A549 (cell line): ENCODE measurements at regions not wholly inside any gene's neighbourhood (a gene's known extent, or its start where the extent isn't known, plus 50 kb on each side); places are given as distances from the start of the nearest gene placed in this dataset.
A peak's percentile ranks its signal among the peaks of the same experiment; 100 is the strongest.

Experiments used
- ATAC-seq, 2 experiments: fragments of 200-7000 bp in 1 of 2; fragments of >200 bp in 1 of 2; cut with Nextera tagmentation in 1 of 2; cut with Tn5 transposase in 1 of 2; 3 replicates each; pipeline versions ENCODE4 v1.8.0 to v1.9.1; 2018 to 2020; ENCODE audit warnings: mild to moderate bottlenecking in 1 of 2, moderate library complexity in 1 of 2
- CTCF ChIA-PET: fragments of 300-600 bp; sonication (Branson Sonifier 250); formaldehyde crosslinking; extraction: SDS; loops from one replicate; lab custom pipeline; 2021; ENCODE audit warnings: antibody characterized with exemption, inconsistent platforms; lab: Yijun Ruan, JAX
- POLR2A ChIA-PET: fragments of 350-600 bp; formaldehyde crosslinking; extraction: SDS; loops from one replicate; lab custom pipeline; 2021; ENCODE audit warnings: antibody characterized with exemption, inconsistent platforms; lab: Yijun Ruan, JAX
- DNase-seq, 2 experiments: peaks; one replicate each; pipeline versions ENCODE4 v3.0.0 to v3.0.0-alpha.2; 2011 to 2016; ENCODE audit warnings: low read depth in 1 of 2, low spot score in 1 of 2
- FAIRE-seq: peaks from 2 replicates; lab custom pipeline; 2011; peaks lifted over from hg19 to GRCh38; lab: Jason Lieb, UNC
- H3K27ac ChIP-seq, 2 experiments: fragments of >200 bp; sonication (Bioruptor Twin); formaldehyde crosslinking; 3 replicates each; pipeline ENCODE4 v1.5.1; 2016 to 2017
- H3K4me1 ChIP-seq: fragments of >200 bp; sonication (Bioruptor Twin); formaldehyde crosslinking; 3 replicates; pipeline ENCODE4 v1.6.1; 2016
- H3K4me2 ChIP-seq: fragments of >200 bp; sonication (Bioruptor Twin); formaldehyde crosslinking; 3 replicates; pipeline ENCODE4 v1.6.1; 2016
- H3K4me3 ChIP-seq: fragments of >200 bp; sonication (Bioruptor Twin); formaldehyde crosslinking; 3 replicates; pipeline ENCODE4 v1.5.1; 2016
- H3K9me3 ChIP-seq: fragments of >200 bp; sonication (Bioruptor Twin); formaldehyde crosslinking; 3 replicates; pipeline ENCODE4 v1.6.1; 2016
- BHLHE40 ChIP-seq: IDR thresholded peaks from 2 replicates; pipeline ENCODE4 v1.6.1; 2012; ENCODE audit warnings: low read depth, low read length, inconsistent platforms
- CHD4 ChIP-seq: fragments of 200-600 bp; sonication (generic); IDR thresholded peaks from 2 replicates; pipeline ENCODE4 v1.6.1; 2016; ENCODE audit warnings: antibody characterized with exemption, mild to moderate bottlenecking, borderline replicate concordance
- E2F6 ChIP-seq: IDR thresholded peaks from 2 replicates; pipeline ENCODE4 v1.6.1; 2012; ENCODE audit warnings: low read depth, borderline replicate concordance
- EHF ChIP-seq: fragments of 250-450 bp; sonication (Bioruptor Pico); IDR thresholded peaks from 2 replicates; pipeline ENCODE4 v1.5.0; 2020; ENCODE audit warnings: mild to moderate bottlenecking
- EHMT2 ChIP-seq: fragments of 200-600 bp; sonication (generic); IDR thresholded peaks from 2 replicates; pipeline ENCODE4 v1.6.1; 2016; ENCODE audit warnings: antibody characterized with exemption, low read depth, mild to moderate bottlenecking, moderate library complexity
- EP300 ChIP-seq, 2 experiments: fragments of >200 bp; sonication (Bioruptor Twin); formaldehyde crosslinking; IDR thresholded peaks; 2 replicates in 1 of 2; 3 replicates in 1 of 2; pipeline ENCODE4 v1.6.1; 2016 to 2017
- FOSL2 ChIP-seq, 2 experiments: fragments of 450-650 bp in 1 of 2; fragments of >200 bp in 1 of 2; sonication (Bioruptor Twin) in 1 of 2; formaldehyde crosslinking; IDR thresholded peaks; 2 replicates each; pipeline versions ENCODE4 v1.5.0 to v1.6.1; 2016 to 2020; ENCODE audit warnings: mild to moderate bottlenecking in 1 of 2, moderate library complexity in 1 of 2
- HES2 ChIP-seq: fragments of >200 bp; sonication (Bioruptor Twin); formaldehyde crosslinking; IDR thresholded peaks from 2 replicates; pipeline ENCODE4 v1.6.1; 2016
- HOXA7 ChIP-seq: fragments of 250-450 bp; sonication (Bioruptor Pico); IDR thresholded peaks from 2 replicates; pipeline ENCODE4 v1.5.0; 2020; ENCODE audit warnings: mild to moderate bottlenecking, moderate library complexity
- HOXB13 ChIP-seq: fragments of 250-450 bp; sonication (Bioruptor Pico); IDR thresholded peaks from 2 replicates; pipeline ENCODE4 v1.5.0; 2020; ENCODE audit warnings: low read depth, mild to moderate bottlenecking, moderate library complexity
- HOXB5 ChIP-seq: fragments of 250-450 bp; sonication (Bioruptor Pico); IDR thresholded peaks from 2 replicates; pipeline ENCODE4 v1.5.0; 2020; ENCODE audit warnings: mild to moderate bottlenecking, moderate library complexity
- KDM5A ChIP-seq: fragments of 200-600 bp; sonication (generic); IDR thresholded peaks from 2 replicates; pipeline ENCODE4 v1.6.1; 2016; ENCODE audit warnings: antibody characterized with exemption, mild to moderate bottlenecking
- MAX ChIP-seq: IDR thresholded peaks from 2 replicates; pipeline ENCODE4 v1.6.1; 2012
- NFE2L2 ChIP-seq: fragments of 150-350 bp; conservative IDR thresholded peaks from 2 replicates; pipeline ENCODE4 v1.6.1; 2014; ENCODE audit warnings: low read length
- PBX3 ChIP-seq: IDR thresholded peaks from 2 replicates; pipeline ENCODE4 v1.6.1; 2012
- POLR2AphosphoS2 ChIP-seq: conservative IDR thresholded peaks from 2 replicates; pipeline ENCODE4 v1.6.1; 2012; ENCODE audit warnings: low read length, improper control_type of control experiment, inconsistent platforms
- RCOR1 ChIP-seq: fragments of 150-350 bp; IDR thresholded peaks from 2 replicates; pipeline ENCODE4 v1.6.1; 2014; ENCODE audit warnings: antibody characterized with exemption, low read length, low read depth
- RFX5 ChIP-seq: fragments of 450-650 bp; IDR thresholded peaks from 2 replicates; pipeline ENCODE4 v1.7.1; 2014; ENCODE audit warnings: antibody characterized with exemption, mild to moderate bottlenecking, moderate library complexity
- SREBF2 ChIP-seq: fragments of 450-650 bp; IDR thresholded peaks from 2 replicates; pipeline ENCODE4 v1.6.1; 2014; ENCODE audit warnings: mild to moderate bottlenecking, moderate library complexity
- USF2 ChIP-seq: fragments of 450-650 bp; IDR thresholded peaks from 2 replicates; pipeline ENCODE4 v1.6.1; 2014; ENCODE audit warnings: antibody characterized with exemption
- ZSCAN20 ChIP-seq: fragments of 250-450 bp; sonication (Bioruptor Pico); IDR thresholded peaks from 2 replicates; pipeline ENCODE4 v1.8.0; 2022; ENCODE audit warnings: mild to moderate bottlenecking, moderate library complexity
- WGBS: methylation state at CpG from one replicate; pipeline ENCODE4 v1.1.6; 2017; ENCODE audit errors: missing lambda C conversion rate; 5-methylcytosine and 5-hydroxymethylcytosine counted together
- TF ChIP-seq, protein P1 (sequence below): fragments of 250-450 bp; sonication (Bioruptor Pico); IDR thresholded peaks from 2 replicates; pipeline ENCODE4 v1.5.0; 2021; ENCODE audit warnings: mild to moderate bottlenecking, moderate library complexity, borderline replicate concordance
- TF ChIP-seq, protein P2 (sequence below): fragments of >200 bp; sonication (Bioruptor Twin); formaldehyde crosslinking; IDR thresholded peaks from 3 replicates; pipeline ENCODE4 v1.6.1; 2016
- TF ChIP-seq, protein P3 (sequence below): fragments of 200-600 bp; sonication (generic); IDR thresholded peaks from 2 replicates; pipeline ENCODE4 v1.6.1; 2016; ENCODE audit warnings: antibody characterized with exemption, mild to moderate bottlenecking, moderate library complexity

GRCh38 chr16:11423315-11424117 lies 78.3 kb downstream of the RMI2 start:
- Histone ChIP-seq H3K4me3 (no peak overlapping the region), H3K9me3 (no peaks in the 10 kb centered on the region), H3K27ac (no peak overlapping the region), H3K4me2 (no peak overlapping the region), H3K4me1 (no peaks in the 10 kb centered on the region)
- ChIA-PET POLR2A (no interaction called here), CTCF (interaction anchor here (1.5 to 4.6 kb wide), 4 partner anchors 16 to 291 kb away, joined by 4 to 25 read pairs (median 14); no protein-coding TSS in a partner anchor)
- TF ChIP-seq FOSL2 (IDR thresholded peaks at IDR 0.05) (no peak), FOSL2 (CRISPR knock-in tag; IDR thresholded peaks at IDR 0.05) (no peak), CHD4 (no peak), RCOR1 (no peak), EHMT2 (no peak), BHLHE40 (no peak), SREBF2 (no peak), E2F6 (no peak), NFE2L2 (no peak), PBX3 (no peak), EHF (CRISPR knock-in tag) (no peak), MAX (no peak), POLR2AphosphoS2 (no peak), KDM5A (no peak), USF2 (no peak), HOXA7 (no peak)
- TF ChIP-seq, protein P1, sequence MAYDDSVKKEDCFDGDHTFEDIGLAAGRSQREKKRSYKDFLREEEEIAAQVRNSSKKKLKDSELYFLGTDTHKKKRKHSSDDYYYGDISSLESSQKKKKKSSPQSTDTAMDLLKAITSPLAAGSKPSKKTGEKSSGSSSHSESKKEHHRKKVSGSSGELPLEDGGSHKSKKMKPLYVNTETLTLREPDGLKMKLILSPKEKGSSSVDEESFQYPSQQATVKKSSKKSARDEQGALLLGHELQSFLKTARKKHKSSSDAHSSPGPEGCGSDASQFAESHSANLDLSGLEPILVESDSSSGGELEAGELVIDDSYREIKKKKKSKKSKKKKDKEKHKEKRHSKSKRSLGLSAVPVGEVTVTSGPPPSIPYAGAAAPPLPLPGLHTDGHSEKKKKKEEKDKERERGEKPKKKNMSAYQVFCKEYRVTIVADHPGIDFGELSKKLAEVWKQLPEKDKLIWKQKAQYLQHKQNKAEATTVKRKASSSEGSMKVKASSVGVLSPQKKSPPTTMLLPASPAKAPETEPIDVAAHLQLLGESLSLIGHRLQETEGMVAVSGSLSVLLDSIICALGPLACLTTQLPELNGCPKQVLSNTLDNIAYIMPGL (CRISPR knock-in tag): no peak
- TF ChIP-seq, protein P2, sequence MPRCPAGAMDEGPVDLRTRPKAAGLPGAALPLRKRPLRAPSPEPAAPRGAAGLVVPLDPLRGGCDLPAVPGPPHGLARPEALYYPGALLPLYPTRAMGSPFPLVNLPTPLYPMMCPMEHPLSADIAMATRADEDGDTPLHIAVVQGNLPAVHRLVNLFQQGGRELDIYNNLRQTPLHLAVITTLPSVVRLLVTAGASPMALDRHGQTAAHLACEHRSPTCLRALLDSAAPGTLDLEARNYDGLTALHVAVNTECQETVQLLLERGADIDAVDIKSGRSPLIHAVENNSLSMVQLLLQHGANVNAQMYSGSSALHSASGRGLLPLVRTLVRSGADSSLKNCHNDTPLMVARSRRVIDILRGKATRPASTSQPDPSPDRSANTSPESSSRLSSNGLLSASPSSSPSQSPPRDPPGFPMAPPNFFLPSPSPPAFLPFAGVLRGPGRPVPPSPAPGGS: no peak
- no peak for DNase-seq
- ATAC-seq: 0 out of 6 replicates have a peak, but pooled peaks of 1 of the 2 experiments have one; percentile 34
- FAIRE-seq: no peak
- WGBS: 75% methylated on average over 21 of the region's 24 CpGs

- Histone ChIP-seq H3K27ac (no peak overlapping the region), H3K9me3 (no peaks in the 10 kb centered on the region), H3K4me1 (no peaks in the 10 kb centered on the region), H3K4me3 (no peak overlapping the region), H3K4me2 (no peak overlapping the region)
- FAIRE-seq (no peak), ATAC-seq (no peak), DNase-seq (no peak)
- 62% methylated on average over 9 of the region's 15 CpGs for WGBS
- TF ChIP-seq HES2: no peak
- TF ChIP-seq HOXB5: no peak
- TF ChIP-seq RFX5: no peak
- TF ChIP-seq EP300 (IDR thresholded peaks at IDR 0.05): no peak
- TF ChIP-seq, protein P3, sequence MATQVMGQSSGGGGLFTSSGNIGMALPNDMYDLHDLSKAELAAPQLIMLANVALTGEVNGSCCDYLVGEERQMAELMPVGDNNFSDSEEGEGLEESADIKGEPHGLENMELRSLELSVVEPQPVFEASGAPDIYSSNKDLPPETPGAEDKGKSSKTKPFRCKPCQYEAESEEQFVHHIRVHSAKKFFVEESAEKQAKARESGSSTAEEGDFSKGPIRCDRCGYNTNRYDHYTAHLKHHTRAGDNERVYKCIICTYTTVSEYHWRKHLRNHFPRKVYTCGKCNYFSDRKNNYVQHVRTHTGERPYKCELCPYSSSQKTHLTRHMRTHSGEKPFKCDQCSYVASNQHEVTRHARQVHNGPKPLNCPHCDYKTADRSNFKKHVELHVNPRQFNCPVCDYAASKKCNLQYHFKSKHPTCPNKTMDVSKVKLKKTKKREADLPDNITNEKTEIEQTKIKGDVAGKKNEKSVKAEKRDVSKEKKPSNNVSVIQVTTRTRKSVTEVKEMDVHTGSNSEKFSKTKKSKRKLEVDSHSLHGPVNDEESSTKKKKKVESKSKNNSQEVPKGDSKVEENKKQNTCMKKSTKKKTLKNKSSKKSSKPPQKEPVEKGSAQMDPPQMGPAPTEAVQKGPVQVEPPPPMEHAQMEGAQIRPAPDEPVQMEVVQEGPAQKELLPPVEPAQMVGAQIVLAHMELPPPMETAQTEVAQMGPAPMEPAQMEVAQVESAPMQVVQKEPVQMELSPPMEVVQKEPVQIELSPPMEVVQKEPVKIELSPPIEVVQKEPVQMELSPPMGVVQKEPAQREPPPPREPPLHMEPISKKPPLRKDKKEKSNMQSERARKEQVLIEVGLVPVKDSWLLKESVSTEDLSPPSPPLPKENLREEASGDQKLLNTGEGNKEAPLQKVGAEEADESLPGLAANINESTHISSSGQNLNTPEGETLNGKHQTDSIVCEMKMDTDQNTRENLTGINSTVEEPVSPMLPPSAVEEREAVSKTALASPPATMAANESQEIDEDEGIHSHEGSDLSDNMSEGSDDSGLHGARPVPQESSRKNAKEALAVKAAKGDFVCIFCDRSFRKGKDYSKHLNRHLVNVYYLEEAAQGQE: no peak
- TF ChIP-seq HOXB13 (CRISPR knock-in tag): no peak
- TF ChIP-seq KDM5A: no peak
- no peak for TF ChIP-seq ZSCAN20
- POLR2A ChIA-PET: no interaction called here
- CTCF ChIA-PET: interaction anchor here (1.1 to 4.6 kb wide), 5 partner anchors 17 to 31 kb away, joined by 3 to 25 read pairs (median 4); no protein-coding TSS in a partner anchor
Measured at GRCh38 chr16:11424118-11424460, 78.8 kb downstream of the RMI2 start.
